ENCODE measurements at regions not wholly inside any gene's neighbourhood (a gene's known extent, or its start where the extent isn't known, plus 50 kb on each side); places are given as distances from the start of the nearest gene placed in this dataset.
"Not testable (repeated sequence)": the region's sequence is repeated elsewhere in the genome, so short reads cannot be mapped to it uniquely, and the experiment has no call there.

- ATAC-seq (no peak), DNase-seq (no peak)
- peaks cover 0 to 6% (median 0%) of the 10 kb centered on the region in 3 donors for H3K36me3 Mint-ChIP-seq
- H3K27me3 Mint-ChIP-seq = no peaks in the 10 kb centered on the region
- peaks cover 6 to 45% (median 20%) of the 10 kb centered on the region in 9 donors for H3K9me3 Mint-ChIP-seq
- H3K4me1 Mint-ChIP-seq = no peaks in the 10 kb centered on the region
- POLR2A ChIA-PET = no interaction called here
- H3K27ac Mint-ChIP-seq = no peak overlapping the region
- H3K4me3 Mint-ChIP-seq = no peak overlapping the region
Measured at GRCh38 chr6:92468066-92468465, 951.3 kb downstream of the EPHA7 start.

- Mint-ChIP-seq H3K9me3 (peaks cover 0 to 24% (median 5%) of the 10 kb centered on the region in 9 donors), H3K27ac (no peak overlapping the region), H3K36me3 (no peaks in the 10 kb centered on the region), H3K4me3 (no peak overlapping the region), H3K27me3 (no peaks in the 10 kb centered on the region), H3K4me1 (no peaks in the 10 kb centered on the region)
- DNase-seq (no peak), ATAC-seq (no peak)
- POLR2A ChIA-PET = no interaction called here
Measured at GRCh38 chr6:92460133-92460532, 959.2 kb downstream of the EPHA7 start.

GRCh38 chr6:92459606-92460005 lies 959.8 kb downstream of the EPHA7 start:
- no peak for ATAC-seq

GRCh38 chr6:92446052-92446451 lies 973.3 kb downstream of the EPHA7 start:
- no peak overlapping the region for H3K27ac Mint-ChIP-seq
- POLR2A ChIA-PET = interaction anchor here (0.5 kb wide), 1 partner anchor 40 kb away, joined by 3 read pairs; no protein-coding TSS in a partner anchor
- DNase-seq (no peak), ATAC-seq (no peak)
- H3K36me3 Mint-ChIP-seq = no peaks in the 10 kb centered on the region
- H3K4me1 Mint-ChIP-seq = no peaks in the 10 kb centered on the region
- no peaks in the 10 kb centered on the region for H3K27me3 Mint-ChIP-seq
- no peak overlapping the region for H3K4me3 Mint-ChIP-seq
- peaks cover 0 to 32% (median 17%) of the 10 kb centered on the region in 9 donors for H3K9me3 Mint-ChIP-seq

More at GRCh38 chr6:92459606-92460005, 959.8 kb downstream of the EPHA7 start:
- no peak for DNase-seq
- Mint-ChIP-seq H3K4me1 (no peaks in the 10 kb centered on the region), H3K9me3 (peaks cover 0 to 19% (median 4%) of the 10 kb centered on the region in 9 donors), H3K36me3 (no peaks in the 10 kb centered on the region), H3K27me3 (no peaks in the 10 kb centered on the region), H3K27ac (no peak overlapping the region), H3K4me3 (no peak overlapping the region)
- POLR2A ChIA-PET = no interaction called here

- no peak overlapping the region for H3K27ac Mint-ChIP-seq
Measured at GRCh38 chr6:92433911-92434310, 985.4 kb downstream of the EPHA7 start.

GRCh38 chr6:92431502-92431901 lies 987.9 kb downstream of the EPHA7 start:
- POLR2A ChIA-PET = no interaction called here
- H3K4me1 Mint-ChIP-seq = no peaks in the 10 kb centered on the region

More at GRCh38 chr6:92433911-92434310, 985.4 kb downstream of the EPHA7 start:
- H3K36me3 Mint-ChIP-seq = no peaks in the 10 kb centered on the region
- H3K4me1 Mint-ChIP-seq = no peaks in the 10 kb centered on the region
- H3K9me3 Mint-ChIP-seq = peaks cover 0 to 5% (median 0%) of the 10 kb centered on the region in 9 donors
- no peak for ATAC-seq
- DNase-seq = no peak
- no peaks in the 10 kb centered on the region for H3K27me3 Mint-ChIP-seq
- POLR2A ChIA-PET = no interaction called here
- H3K4me3 Mint-ChIP-seq = no peak overlapping the region

GRCh38 chr6:92428448-92428847 lies 990.9 kb downstream of the EPHA7 start:
- Mint-ChIP-seq H3K36me3 (no peaks in the 10 kb centered on the region), H3K4me1 (no peaks in the 10 kb centered on the region), H3K27me3 (no peaks in the 10 kb centered on the region), H3K27ac (no peak overlapping the region), H3K4me3 (no peak overlapping the region), H3K9me3 (peaks cover 0 to 17% (median 4%) of the 10 kb centered on the region in 9 donors)
- POLR2A ChIA-PET = no interaction called here
- DNase-seq (no peak), ATAC-seq (no peak)

More at GRCh38 chr6:92431502-92431901, 987.9 kb downstream of the EPHA7 start:
- ATAC-seq = no peak
- Mint-ChIP-seq H3K4me3 (no peak overlapping the region), H3K9me3 (peaks cover 0 to 13% (median 2%) of the 10 kb centered on the region in 9 donors), H3K27me3 (no peaks in the 10 kb centered on the region), H3K27ac (no peak overlapping the region), H3K36me3 (no peaks in the 10 kb centered on the region)
- no peak for DNase-seq

- H3K36me3 Mint-ChIP-seq = no peaks in the 10 kb centered on the region
- DNase-seq (no peak), ATAC-seq (no peak)
- H3K27me3 Mint-ChIP-seq = no peaks in the 10 kb centered on the region
- no peaks in the 10 kb centered on the region for H3K4me1 Mint-ChIP-seq
- H3K27ac Mint-ChIP-seq = no peak overlapping the region
- POLR2A ChIA-PET = no interaction called here
- H3K4me3 Mint-ChIP-seq = no peak overlapping the region
- H3K9me3 Mint-ChIP-seq = peaks cover 0 to 21% (median 11%) of the 10 kb centered on the region in 9 donors
Measured at GRCh38 chr6:92427453-92427852, 991.9 kb downstream of the EPHA7 start.

- no peak overlapping the region for H3K27ac Mint-ChIP-seq
- no peak overlapping the region for H3K4me3 Mint-ChIP-seq
- POLR2A ChIA-PET = no interaction called here
- no peaks in the 10 kb centered on the region for H3K4me1 Mint-ChIP-seq
- no peak for DNase-seq
- peaks cover 0 to 20% (median 2%) of the 10 kb centered on the region in 9 donors for H3K9me3 Mint-ChIP-seq
- H3K36me3 Mint-ChIP-seq = no peaks in the 10 kb centered on the region
- no peaks in the 10 kb centered on the region for H3K27me3 Mint-ChIP-seq
- ATAC-seq = no peak
Measured at GRCh38 chr6:92415656-92416055, 1003.7 kb downstream of the EPHA7 start.

- Mint-ChIP-seq H3K27ac (no peak overlapping the region), H3K4me1 (no peaks in the 10 kb centered on the region), H3K36me3 (no peaks in the 10 kb centered on the region), H3K27me3 (no peaks in the 10 kb centered on the region), H3K9me3 (peaks cover 2 to 41% (median 15%) of the 10 kb centered on the region in 9 donors), H3K4me3 (no peak overlapping the region)
- POLR2A ChIA-PET = no interaction called here
- DNase-seq (no peak), ATAC-seq (no peak)
Measured at GRCh38 chr6:92408350-92408749, 1011.0 kb downstream of the EPHA7 start.

GRCh38 chr6:92404281-92404680 lies 1015.1 kb downstream of the EPHA7 start:
- Mint-ChIP-seq H3K36me3 (no peaks in the 10 kb centered on the region), H3K9me3 (peaks cover 4 to 41% (median 12%) of the 10 kb centered on the region in 9 donors), H3K4me1 (no peaks in the 10 kb centered on the region), H3K27ac (no peak overlapping the region), H3K4me3 (no peak overlapping the region), H3K27me3 (no peaks in the 10 kb centered on the region)
- POLR2A ChIA-PET = no interaction called here
- no peak for ATAC-seq
- no peak for DNase-seq

GRCh38 chr6:92399911-92400310 lies 1019.4 kb downstream of the EPHA7 start:
- H3K36me3 Mint-ChIP-seq = no peaks in the 10 kb centered on the region
- POLR2A ChIA-PET = no interaction called here
- H3K27me3 Mint-ChIP-seq = no peaks in the 10 kb centered on the region
- DNase-seq (no peak), ATAC-seq (no peak)
- H3K4me3 Mint-ChIP-seq = no peak overlapping the region
- H3K27ac Mint-ChIP-seq = no peak overlapping the region
- H3K4me1 Mint-ChIP-seq = no peaks in the 10 kb centered on the region
- peaks cover 0 to 10% (median 5%) of the 10 kb centered on the region in 9 donors for H3K9me3 Mint-ChIP-seq

GRCh38 chr6:92388706-92389105 lies 1030.7 kb downstream of the EPHA7 start:
- H3K36me3 Mint-ChIP-seq, POLR2A ChIA-PET, H3K4me3 Mint-ChIP-seq, H3K27me3 Mint-ChIP-seq, H3K4me1 Mint-ChIP-seq, DNase-seq, ATAC-seq, H3K27ac Mint-ChIP-seq: not testable (repeated sequence)
- peaks cover 0 to 11% (median 5%) of the 10 kb centered on the region in 9 donors for H3K9me3 Mint-ChIP-seq

- Mint-ChIP-seq H3K27me3 (no peaks in the 10 kb centered on the region), H3K36me3 (no peaks in the 10 kb centered on the region), H3K4me1 (no peaks in the 10 kb centered on the region), H3K27ac (no peak overlapping the region), H3K9me3 (peaks cover 0 to 4% (median 0%) of the 10 kb centered on the region in 9 donors), H3K4me3 (no peak overlapping the region)
- ATAC-seq (no peak), DNase-seq (no peak)
- POLR2A ChIA-PET = no interaction called here
Measured at GRCh38 chr6:92380803-92381601, 1038.4 kb downstream of the EPHA7 start.

Data from naive thymus-derived CD8-positive, alpha-beta T cell (primary cell).